ENCODE measurements at regions not wholly inside any gene's neighbourhood (a gene's known extent, or its start where the extent isn't known, plus 50 kb on each side); places are given as distances from the start of the nearest gene placed in this dataset.

GRCh38 chr20:53712212-53712977 is 118.8 kb upstream of the ZNF217 start:
- dilution Hi-C loops (cut with HindIII; ENCODE audit: low sequenced_read_pairs, unreplicated experiment) = no loop called here
- no peak for DNase-seq

More at GRCh38 chr20:53712212-53712977, 118.8 kb upstream of the ZNF217 start:
- Histone ChIP-seq H4K8ac (ENCODE audit: low read depth in 2 of 2, low read length in 2 of 2) (0 out of 4 replicates have a peak overlapping the region, but pooled peaks of 1 of the 2 experiments have one; percentile 31), H4K91ac (ENCODE audit: insufficient read depth, low read depth, low read length) (no peak overlapping the region), H3K9ac (ENCODE audit: low read depth, low read length) (no peak overlapping the region), H2BK20ac (ENCODE audit: low read depth, low read length) (no peak overlapping the region; the same call in 1 of the 2 replicates), H3K4me2 (ENCODE audit: low read depth, low read length) (no peak overlapping the region), H2BK5ac (ENCODE audit: low read depth, low read length, poor library complexity, severe bottlenecking) (no peak overlapping the region), H2AFZ (replicated peaks; ENCODE audit: low read length, poor library complexity) (no peak overlapping the region), H3K14ac (replicated peaks; ENCODE audit: low read depth, low read length) (no peak overlapping the region), H3K4ac (ENCODE audit: low read depth, low read length) (peak overlapping the region; percentile 46), H4K20me1 (ENCODE audit: insufficient read depth, low read length) (no peaks in the 10 kb centered on the region), H3K27ac (ENCODE audit: insufficient read depth, low read length) (no peak overlapping the region), H3K4me3 (ENCODE audit: insufficient read depth, low read depth, low read length) (no peak overlapping the region), H2BK15ac (ENCODE audit: low read depth, low read length) (peak overlapping the region; percentile 83; the same call in 2 of the 3 replicates), H3K9me1 (ENCODE audit: insufficient read depth, low read length) (peaks cover 17% of the 10 kb centered on the region), H4K5ac (ENCODE audit: low read depth, low read length) (no peak overlapping the region; the same call in 1 of the 2 replicates), H3K4me1 (ENCODE audit: control insufficient read depth, insufficient read depth, low read length) (peaks cover 7% of the 10 kb centered on the region), H2BK120ac (ENCODE audit: low read depth, low read length) (peak overlapping the region; percentile 67), H3K9me3 (ENCODE audit: control insufficient read depth, insufficient read depth, low read length) (no peaks in the 10 kb centered on the region), H3K27me3 (ENCODE audit: control insufficient read depth, insufficient read depth, low read length) (no peaks in the 10 kb centered on the region), H3K36me3 (ENCODE audit: control insufficient read depth, insufficient read depth, low read length) (no peaks in the 10 kb centered on the region), H2AK9ac (replicated peaks; ENCODE audit: low read depth, low read length, poor library complexity) (no peak overlapping the region), H2AK5ac (ENCODE audit: low read depth, low read length) (peak overlapping the region; percentile 91; the same call in 1 of the 2 replicates), H3K79me1 (ENCODE audit: low read depth in 1 of 2, low read length in 2 of 2) (no peaks in the 10 kb centered on the region), H3K18ac (ENCODE audit: low read depth, low read length) (peak overlapping the region; percentile 30; the same call in 1 of the 2 replicates), H3K23ac (ENCODE audit: low read depth, low read length) (no peak overlapping the region), H3K56ac (ENCODE audit: extremely low read depth, insufficient read depth, low read length) (no peak overlapping the region)
- in situ Hi-C loops (cut with MboI; ENCODE audit: low sequenced_read_pairs) (no loop called here), intact Hi-C loops (cut with micrococcal nuclease) (no loop called here)
- no TSS peak for BruUV-seq (replicated peaks)
- 61% methylated on average over 2 of the region's 17 CpGs; no CpG with 5 or more reads in 1 of the 2 experiments for WGBS, 2 experiments (ENCODE audit: extremely low coverage in 2 of 2, insufficient read length in 1 of 2)
- no peak for ATAC-seq (ENCODE audit: low read depth)
- POLR2A ChIA-PET (ENCODE audit: unreplicated experiment) = no interaction called here
- TF ChIP-seq NFE2L2 (IDR thresholded peaks at IDR 0.05; ENCODE audit: low read depth, low read length) (no peak), BHLHE40 (IDR thresholded peaks at IDR 0.05; ENCODE audit: low read depth, low read length) (no peak), SMC3 (IDR thresholded peaks at IDR 0.05; ENCODE audit: low read depth, low read length) (no peak), CEBPB (IDR thresholded peaks at IDR 0.05; ENCODE audit: low read depth, low read length) (no peak), MAFK (IDR thresholded peaks at IDR 0.05; ENCODE audit: low read depth, low read length) (no peak), POLR2A (IDR thresholded peaks at IDR 0.05; ENCODE audit: low read depth, low read length) (no peak), MAZ (IDR thresholded peaks at IDR 0.05; ENCODE audit: borderline replicate concordance, low read depth, low read length) (no peak), RAD21 (IDR thresholded peaks at IDR 0.05; ENCODE audit: low read length) (no peak), ELK1 (IDR thresholded peaks at IDR 0.05; ENCODE audit: borderline replicate concordance, low read depth, low read length) (no peak), CTCF (conservative IDR thresholded peaks at IDR 0.05; ENCODE audit: low read depth, low read length) (no peak), USF2 (IDR thresholded peaks at IDR 0.05; ENCODE audit: low read depth, low read length) (no peak), MXI1 (IDR thresholded peaks at IDR 0.05; ENCODE audit: borderline replicate concordance, low read depth, low read length) (no peak), RFX5 (IDR thresholded peaks at IDR 0.05; ENCODE audit: low read depth, low read length) (no peak)
- CTCF ChIA-PET = no interaction called here

All from IMR-90 (cell line).